ENCODE measurements at regions not wholly inside any gene's neighbourhood (a gene's known extent, or its start where the extent isn't known, plus 50 kb on each side); places are given as distances from the start of the nearest gene placed in this dataset.

DNA sequence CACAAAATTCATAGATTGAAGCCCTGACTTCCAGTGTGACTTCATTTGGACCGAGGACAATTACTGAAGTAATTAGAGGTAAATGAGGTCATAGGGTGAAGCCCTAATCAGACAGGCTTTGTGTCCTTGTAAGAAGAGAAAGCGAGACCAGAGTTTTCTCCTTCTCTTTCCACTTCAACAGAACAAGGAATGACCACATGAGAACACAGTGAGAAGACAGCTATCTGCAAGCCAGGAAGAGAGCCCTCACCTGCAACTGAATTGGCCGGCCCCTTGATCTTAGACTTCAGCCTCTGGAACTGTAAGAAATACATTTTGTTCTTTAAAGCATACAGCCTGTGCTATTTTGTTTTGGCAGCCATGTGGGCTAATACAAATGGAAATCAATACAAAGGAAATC, 67.1 kb upstream of the PRKG2 start:
- no peaks in the 10 kb centered on the region for H3K36me3 ChIP-seq (ENCODE audit: control insufficient read depth in 2 of 3, insufficient read depth in 3 of 3, low read length in 3 of 3)
- no peak overlapping the region for H3K4me3 ChIP-seq (ENCODE audit: low read length in 3 of 3)
- no peaks in the 10 kb centered on the region for H3K27me3 ChIP-seq (ENCODE audit: control insufficient read depth, insufficient read depth, low read length)
- TF ChIP-seq, protein P1, sequence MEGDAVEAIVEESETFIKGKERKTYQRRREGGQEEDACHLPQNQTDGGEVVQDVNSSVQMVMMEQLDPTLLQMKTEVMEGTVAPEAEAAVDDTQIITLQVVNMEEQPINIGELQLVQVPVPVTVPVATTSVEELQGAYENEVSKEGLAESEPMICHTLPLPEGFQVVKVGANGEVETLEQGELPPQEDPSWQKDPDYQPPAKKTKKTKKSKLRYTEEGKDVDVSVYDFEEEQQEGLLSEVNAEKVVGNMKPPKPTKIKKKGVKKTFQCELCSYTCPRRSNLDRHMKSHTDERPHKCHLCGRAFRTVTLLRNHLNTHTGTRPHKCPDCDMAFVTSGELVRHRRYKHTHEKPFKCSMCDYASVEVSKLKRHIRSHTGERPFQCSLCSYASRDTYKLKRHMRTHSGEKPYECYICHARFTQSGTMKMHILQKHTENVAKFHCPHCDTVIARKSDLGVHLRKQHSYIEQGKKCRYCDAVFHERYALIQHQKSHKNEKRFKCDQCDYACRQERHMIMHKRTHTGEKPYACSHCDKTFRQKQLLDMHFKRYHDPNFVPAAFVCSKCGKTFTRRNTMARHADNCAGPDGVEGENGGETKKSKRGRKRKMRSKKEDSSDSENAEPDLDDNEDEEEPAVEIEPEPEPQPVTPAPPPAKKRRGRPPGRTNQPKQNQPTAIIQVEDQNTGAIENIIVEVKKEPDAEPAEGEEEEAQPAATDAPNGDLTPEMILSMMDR (IDR thresholded peaks at IDR 0.05; ENCODE audit: borderline replicate concordance, extremely low read depth, insufficient read depth), result no peak
- FAIRE-seq (no peak), DNase-seq (no peak)
- no peak overlapping the region for H3K9ac ChIP-seq (ENCODE audit: low read length in 3 of 3)
- intact Hi-C loops (cut with DNase I), result no loop called here
- H3K27ac ChIP-seq (ENCODE audit: low read depth in 2 of 2, low read length in 2 of 2), result no peak overlapping the region
- H3K9me3 ChIP-seq (ENCODE audit: control insufficient read depth in 2 of 3, insufficient read depth in 1 of 3, low read length in 3 of 3), result no peaks in the 10 kb centered on the region
- H3K4me1 ChIP-seq (ENCODE audit: control insufficient read depth in 2 of 3, insufficient read depth in 2 of 3, low read depth in 1 of 3, low read length in 3 of 3), result no peaks in the 10 kb centered on the region

DNA sequence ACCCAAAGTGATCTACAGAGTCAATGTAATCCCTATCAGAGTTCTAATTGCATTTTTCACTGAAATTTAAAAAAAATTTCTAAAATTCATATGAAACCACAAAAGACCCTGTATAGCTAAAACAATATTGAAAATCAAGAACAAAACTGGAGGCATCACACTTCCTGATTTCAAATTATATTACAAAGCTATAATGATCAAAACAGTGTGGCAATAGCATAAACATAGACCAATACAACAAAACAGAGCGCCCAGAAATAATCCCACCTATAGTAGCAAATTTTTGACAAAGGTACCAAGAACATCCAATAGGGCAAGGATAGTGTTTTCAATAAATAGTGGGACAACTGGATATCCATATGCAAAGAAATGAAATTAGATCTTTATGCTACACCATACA, 59.4 kb upstream of the PRKG2 start:
- intact Hi-C loops (cut with DNase I), result no loop called here
- Histone ChIP-seq H3K9me3 (ENCODE audit: control insufficient read depth in 2 of 3, insufficient read depth in 1 of 3, low read length in 3 of 3) (peaks cover 0 to 8% (median 0%) of the 10 kb centered on the region in 3 donors), H3K4me1 (ENCODE audit: control insufficient read depth in 2 of 3, insufficient read depth in 2 of 3, low read depth in 1 of 3, low read length in 3 of 3) (no peaks in the 10 kb centered on the region), H3K27me3 (ENCODE audit: control insufficient read depth, insufficient read depth, low read length) (no peaks in the 10 kb centered on the region), H3K4me3 (ENCODE audit: low read length in 3 of 3) (no peak overlapping the region), H3K36me3 (ENCODE audit: control insufficient read depth in 2 of 3, insufficient read depth in 3 of 3, low read length in 3 of 3) (no peaks in the 10 kb centered on the region), H3K27ac (ENCODE audit: low read depth in 2 of 2, low read length in 2 of 2) (no peak overlapping the region), H3K9ac (ENCODE audit: low read length in 3 of 3) (no peak overlapping the region)
- no peak for FAIRE-seq
- TF ChIP-seq, protein P1 (IDR thresholded peaks at IDR 0.05; ENCODE audit: borderline replicate concordance, extremely low read depth, insufficient read depth), result no peak
- DNase-seq, result no peak

DNA sequence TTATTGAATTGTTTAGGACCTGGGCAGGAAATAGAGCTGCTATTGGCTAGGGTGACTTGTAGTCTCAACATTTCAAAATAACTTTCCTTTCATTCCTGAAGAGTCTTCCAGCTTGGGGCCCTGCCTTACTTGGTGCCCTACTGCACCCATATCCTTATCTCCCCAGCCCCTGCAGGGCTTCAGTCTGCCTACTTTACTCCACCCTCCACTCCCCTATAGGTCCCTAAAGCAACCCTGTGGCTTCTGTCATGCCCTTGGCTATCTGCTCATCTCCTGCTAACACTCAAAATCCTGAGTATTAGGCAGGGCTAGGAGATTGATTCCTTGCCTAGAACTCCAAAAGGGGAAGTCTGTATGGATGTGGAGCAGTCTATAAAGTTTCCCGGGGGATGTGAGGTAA, 57.6 kb upstream of the PRKG2 start:
- Histone ChIP-seq H3K4me3 (ENCODE audit: low read length in 3 of 3) (no peak overlapping the region), H3K27me3 (ENCODE audit: control insufficient read depth, insufficient read depth, low read length) (no peaks in the 10 kb centered on the region), H3K4me1 (ENCODE audit: control insufficient read depth in 2 of 3, insufficient read depth in 2 of 3, low read depth in 1 of 3, low read length in 3 of 3) (no peaks in the 10 kb centered on the region), H3K27ac (ENCODE audit: low read depth in 2 of 2, low read length in 2 of 2) (no peak overlapping the region), H3K36me3 (ENCODE audit: control insufficient read depth in 2 of 3, insufficient read depth in 3 of 3, low read length in 3 of 3) (no peaks in the 10 kb centered on the region), H3K9me3 (ENCODE audit: control insufficient read depth in 2 of 3, insufficient read depth in 1 of 3, low read length in 3 of 3) (peaks cover 0 to 8% (median 0%) of the 10 kb centered on the region in 3 donors), H3K9ac (ENCODE audit: low read length in 3 of 3) (no peak overlapping the region)
- TF ChIP-seq, protein P1 (IDR thresholded peaks at IDR 0.05; ENCODE audit: borderline replicate concordance, extremely low read depth, insufficient read depth), result no peak
- no peak for FAIRE-seq
- no peak for DNase-seq
- intact Hi-C loops (cut with DNase I), result no loop called here
